ENCODE measurements at regions not wholly inside any gene's neighbourhood (a gene's known extent, or its start where the extent isn't known, plus 50 kb on each side); places are given as distances from the start of the nearest gene placed in this dataset.

DNA sequence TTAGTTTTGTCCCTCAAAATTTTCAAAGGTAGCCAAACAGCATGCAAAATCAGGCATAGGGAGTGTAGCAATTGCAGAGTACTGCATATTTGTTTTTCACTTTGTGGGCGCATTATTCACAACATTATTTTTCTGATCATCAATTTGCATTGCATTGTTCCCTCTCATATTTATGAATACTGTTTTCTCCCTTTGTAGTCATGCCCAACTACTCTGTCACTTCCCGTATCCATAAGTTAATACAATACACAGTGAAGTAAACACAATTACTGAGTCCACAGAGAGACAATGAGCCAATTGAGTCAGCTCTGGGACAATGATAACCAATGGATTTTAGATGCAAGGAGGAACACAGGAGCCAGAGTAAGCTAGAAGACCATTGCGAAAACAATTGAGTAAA is 944.0 kb upstream of the ADGRL4 start:
- TF ChIP-seq, protein P1, sequence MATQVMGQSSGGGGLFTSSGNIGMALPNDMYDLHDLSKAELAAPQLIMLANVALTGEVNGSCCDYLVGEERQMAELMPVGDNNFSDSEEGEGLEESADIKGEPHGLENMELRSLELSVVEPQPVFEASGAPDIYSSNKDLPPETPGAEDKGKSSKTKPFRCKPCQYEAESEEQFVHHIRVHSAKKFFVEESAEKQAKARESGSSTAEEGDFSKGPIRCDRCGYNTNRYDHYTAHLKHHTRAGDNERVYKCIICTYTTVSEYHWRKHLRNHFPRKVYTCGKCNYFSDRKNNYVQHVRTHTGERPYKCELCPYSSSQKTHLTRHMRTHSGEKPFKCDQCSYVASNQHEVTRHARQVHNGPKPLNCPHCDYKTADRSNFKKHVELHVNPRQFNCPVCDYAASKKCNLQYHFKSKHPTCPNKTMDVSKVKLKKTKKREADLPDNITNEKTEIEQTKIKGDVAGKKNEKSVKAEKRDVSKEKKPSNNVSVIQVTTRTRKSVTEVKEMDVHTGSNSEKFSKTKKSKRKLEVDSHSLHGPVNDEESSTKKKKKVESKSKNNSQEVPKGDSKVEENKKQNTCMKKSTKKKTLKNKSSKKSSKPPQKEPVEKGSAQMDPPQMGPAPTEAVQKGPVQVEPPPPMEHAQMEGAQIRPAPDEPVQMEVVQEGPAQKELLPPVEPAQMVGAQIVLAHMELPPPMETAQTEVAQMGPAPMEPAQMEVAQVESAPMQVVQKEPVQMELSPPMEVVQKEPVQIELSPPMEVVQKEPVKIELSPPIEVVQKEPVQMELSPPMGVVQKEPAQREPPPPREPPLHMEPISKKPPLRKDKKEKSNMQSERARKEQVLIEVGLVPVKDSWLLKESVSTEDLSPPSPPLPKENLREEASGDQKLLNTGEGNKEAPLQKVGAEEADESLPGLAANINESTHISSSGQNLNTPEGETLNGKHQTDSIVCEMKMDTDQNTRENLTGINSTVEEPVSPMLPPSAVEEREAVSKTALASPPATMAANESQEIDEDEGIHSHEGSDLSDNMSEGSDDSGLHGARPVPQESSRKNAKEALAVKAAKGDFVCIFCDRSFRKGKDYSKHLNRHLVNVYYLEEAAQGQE (IDR thresholded peaks at IDR 0.05; ENCODE audit: borderline replicate concordance): no peak
- TF ChIP-seq, protein P2, sequence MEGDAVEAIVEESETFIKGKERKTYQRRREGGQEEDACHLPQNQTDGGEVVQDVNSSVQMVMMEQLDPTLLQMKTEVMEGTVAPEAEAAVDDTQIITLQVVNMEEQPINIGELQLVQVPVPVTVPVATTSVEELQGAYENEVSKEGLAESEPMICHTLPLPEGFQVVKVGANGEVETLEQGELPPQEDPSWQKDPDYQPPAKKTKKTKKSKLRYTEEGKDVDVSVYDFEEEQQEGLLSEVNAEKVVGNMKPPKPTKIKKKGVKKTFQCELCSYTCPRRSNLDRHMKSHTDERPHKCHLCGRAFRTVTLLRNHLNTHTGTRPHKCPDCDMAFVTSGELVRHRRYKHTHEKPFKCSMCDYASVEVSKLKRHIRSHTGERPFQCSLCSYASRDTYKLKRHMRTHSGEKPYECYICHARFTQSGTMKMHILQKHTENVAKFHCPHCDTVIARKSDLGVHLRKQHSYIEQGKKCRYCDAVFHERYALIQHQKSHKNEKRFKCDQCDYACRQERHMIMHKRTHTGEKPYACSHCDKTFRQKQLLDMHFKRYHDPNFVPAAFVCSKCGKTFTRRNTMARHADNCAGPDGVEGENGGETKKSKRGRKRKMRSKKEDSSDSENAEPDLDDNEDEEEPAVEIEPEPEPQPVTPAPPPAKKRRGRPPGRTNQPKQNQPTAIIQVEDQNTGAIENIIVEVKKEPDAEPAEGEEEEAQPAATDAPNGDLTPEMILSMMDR (IDR thresholded peaks at IDR 0.05; ENCODE audit: poor library complexity, severe bottlenecking): no peak
- TF ChIP-seq SMC3 (conservative IDR thresholded peaks at IDR 0.05; ENCODE audit: poor library complexity): no peak

DNA sequence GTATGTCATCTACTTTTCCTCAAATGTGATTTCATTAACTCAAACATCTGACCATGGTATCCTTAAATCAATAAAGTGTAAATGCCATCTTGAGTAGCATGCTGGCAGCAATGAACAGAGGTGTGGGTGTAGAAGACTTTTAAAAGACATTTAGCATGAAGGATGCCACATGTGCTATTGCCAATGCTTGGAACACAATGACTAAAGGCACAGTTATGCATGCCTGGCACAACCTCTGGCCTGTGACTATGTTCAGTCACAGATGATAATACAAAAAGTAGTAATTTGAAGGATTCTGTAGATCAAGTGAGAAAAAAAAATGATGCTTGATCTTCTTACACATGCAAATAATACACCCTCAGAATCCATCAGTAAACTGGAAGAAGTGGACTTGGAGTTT is 938.9 kb upstream of the ADGRL4 start:
- H3K36me3 ChIP-seq (ENCODE audit: insufficient read depth, low read length): no peaks in the 10 kb centered on the region
- no peak overlapping the region for H3K27ac ChIP-seq (ENCODE audit: low read length)
- H3K9me3 ChIP-seq (ENCODE audit: low read length): no peaks in the 10 kb centered on the region
- no peak overlapping the region for H2AFZ ChIP-seq (ENCODE audit: low read depth, low read length)
- no peaks in the 10 kb centered on the region for H3K79me2 ChIP-seq (replicated peaks; ENCODE audit: insufficient read depth, low read length)
- no peaks in the 10 kb centered on the region for H3K9me2 ChIP-seq (ENCODE audit: insufficient read depth, low read length)
- H3K27me3 ChIP-seq (ENCODE audit: insufficient read depth, low read depth, low read length): no peaks in the 10 kb centered on the region
- H4K20me1 ChIP-seq (ENCODE audit: insufficient read depth): no peaks in the 10 kb centered on the region
- TF ChIP-seq EZH2 (IDR thresholded peaks at IDR 0.05; ENCODE audit: borderline replicate concordance, insufficient read depth, low read length, poor library complexity, severe bottlenecking): no peak
- TF ChIP-seq, protein P2 (IDR thresholded peaks at IDR 0.05; ENCODE audit: poor library complexity, severe bottlenecking): no peak
- H3K4me3 ChIP-seq (ENCODE audit: low read length): no peak overlapping the region
- no peak overlapping the region for H3K4me2 ChIP-seq (ENCODE audit: low read length)
- no peaks in the 10 kb centered on the region for H3F3A ChIP-seq (ENCODE audit: insufficient read depth, low read length, poor library complexity, severe bottlenecking)
- no peak overlapping the region for H3K9ac ChIP-seq (ENCODE audit: low read length)

More for the DNA sequence above, 944.0 kb upstream of the ADGRL4 start:
- no peaks in the 10 kb centered on the region for H3K36me3 ChIP-seq (ENCODE audit: insufficient read depth, low read length)
- no peaks in the 10 kb centered on the region for H4K20me1 ChIP-seq (ENCODE audit: insufficient read depth)
- H3K27me3 ChIP-seq (ENCODE audit: insufficient read depth, low read depth, low read length): no peaks in the 10 kb centered on the region
- no peaks in the 10 kb centered on the region for H3K9me3 ChIP-seq (ENCODE audit: low read length)
- no peak overlapping the region for H3K4me3 ChIP-seq (ENCODE audit: low read length)
- no peak overlapping the region for H3K9ac ChIP-seq (ENCODE audit: low read length)
- no peak overlapping the region for H3K27ac ChIP-seq (ENCODE audit: low read length)
- no peaks in the 10 kb centered on the region for H3F3A ChIP-seq (ENCODE audit: insufficient read depth, low read length, poor library complexity, severe bottlenecking)
- no peak overlapping the region for H2AFZ ChIP-seq (ENCODE audit: low read depth, low read length)
- no peak overlapping the region for H3K4me2 ChIP-seq (ENCODE audit: low read length)
- H3K79me2 ChIP-seq (replicated peaks; ENCODE audit: insufficient read depth, low read length): no peaks in the 10 kb centered on the region
- H3K9me2 ChIP-seq (ENCODE audit: insufficient read depth, low read length): no peaks in the 10 kb centered on the region

DNA sequence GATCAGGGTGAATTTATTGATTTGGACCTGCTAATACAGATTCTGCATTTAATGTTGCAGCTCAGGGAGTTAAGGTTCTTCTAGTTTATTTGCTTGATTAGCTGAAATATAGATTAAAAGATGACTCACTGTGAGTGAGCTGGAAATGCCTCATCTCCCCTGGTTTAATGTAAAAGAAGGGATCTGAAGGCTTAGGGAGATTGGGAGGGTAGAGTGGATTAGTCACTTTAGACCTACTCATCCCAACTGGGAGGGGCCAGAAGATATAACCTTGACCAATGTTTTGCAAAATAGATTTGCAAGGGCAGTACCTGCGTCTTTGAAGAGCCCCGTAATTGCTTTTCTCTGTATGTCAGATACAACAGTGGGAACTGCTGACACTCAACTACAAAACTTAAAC is 922.8 kb upstream of the ADGRL4 start:
- no peak overlapping the region for H3K9ac ChIP-seq (ENCODE audit: low read length)
- no peaks in the 10 kb centered on the region for H3K79me2 ChIP-seq (replicated peaks; ENCODE audit: insufficient read depth, low read length)
- H3K9me3 ChIP-seq (ENCODE audit: low read length): no peaks in the 10 kb centered on the region
- H3F3A ChIP-seq (ENCODE audit: insufficient read depth, low read length, poor library complexity, severe bottlenecking): no peaks in the 10 kb centered on the region
- no peak overlapping the region for H3K4me2 ChIP-seq (ENCODE audit: low read length)
- no peak overlapping the region for H2AFZ ChIP-seq (ENCODE audit: low read depth, low read length)
- H3K27ac ChIP-seq (ENCODE audit: low read length): no peak overlapping the region
- no peaks in the 10 kb centered on the region for H4K20me1 ChIP-seq (ENCODE audit: insufficient read depth)
- H3K27me3 ChIP-seq (ENCODE audit: insufficient read depth, low read depth, low read length): no peaks in the 10 kb centered on the region
- H3K4me3 ChIP-seq (ENCODE audit: low read length): no peak overlapping the region
- no peaks in the 10 kb centered on the region for H3K9me2 ChIP-seq (ENCODE audit: insufficient read depth, low read length)
- no peaks in the 10 kb centered on the region for H3K36me3 ChIP-seq (ENCODE audit: insufficient read depth, low read length)
- TF ChIP-seq MXI1 (conservative IDR thresholded peaks at IDR 0.05; ENCODE audit: poor library complexity, severe bottlenecking): no peak
- TF ChIP-seq EP300 (conservative IDR thresholded peaks at IDR 0.05; ENCODE audit: poor library complexity, severe bottlenecking): no peak
- no peak for TF ChIP-seq SMC3 (conservative IDR thresholded peaks at IDR 0.05; ENCODE audit: poor library complexity)
- TF ChIP-seq POLR2AphosphoS5 (IDR thresholded peaks at IDR 0.05): no peak
- no peak for TF ChIP-seq RAD21 (conservative IDR thresholded peaks at IDR 0.05)
- TF ChIP-seq, protein P2 (IDR thresholded peaks at IDR 0.05; ENCODE audit: poor library complexity, severe bottlenecking): no peak
- TF ChIP-seq, protein P1 (IDR thresholded peaks at IDR 0.05; ENCODE audit: borderline replicate concordance): no peak
- TF ChIP-seq TAF1 (IDR thresholded peaks at IDR 0.05; ENCODE audit: low read depth): no peak

All from neural cell (in vitro differentiated cells).